OCI-LY3 (cell line): ENCODE measurements at regions not wholly inside any gene's neighbourhood (a gene's known extent, or its start where the extent isn't known, plus 50 kb on each side); places are given as distances from the start of the nearest gene placed in this dataset.

Source experiments
- H2AFZ ChIP-seq: fragments of 200-600, 300-600 bp; shearing (Covaris generic); 2 replicates; pipeline ENCODE4 v1.6.0; 2014; ENCODE audit warnings: antibody characterized with exemption, low read depth, low read length
- H3K27ac ChIP-seq: fragments of 200-600, 300-600 bp; sonication (generic); 2 replicates; pipeline ENCODE4 v1.5.1; 2014; ENCODE audit warnings: mild to moderate bottlenecking, low read length, moderate library complexity, mixed read lengths
- H3K27me3 ChIP-seq: fragments of 200-600, 300-600 bp; sonication (generic); 2 replicates; pipeline ENCODE4 v1.6.1; 2014; ENCODE audit warnings: low read depth, low read length, mixed read lengths
- H3K36me3 ChIP-seq: fragments of 200-600, 300-600 bp; sonication (generic); replicated peaks from 2 replicates; pipeline ENCODE3; 2014; ENCODE audit warnings: low read depth, low read length, mixed read lengths
- H3K4me1 ChIP-seq: fragments of 300-600, 200-600 bp; sonication (generic); 2 replicates; pipeline ENCODE4 v1.6.1; 2014; ENCODE audit warnings: low read length, mixed read lengths
- H3K4me2 ChIP-seq: fragments of 200-600, 300-600 bp; sonication (generic); 2 replicates; pipeline ENCODE4 v1.6.1; 2014; ENCODE audit warnings: low read length, mixed read lengths
- H3K4me3 ChIP-seq: fragments of 300-600, 200-600 bp; sonication (generic); 2 replicates; pipeline ENCODE4 v1.5.1; 2014; ENCODE audit warnings: antibody characterized with exemption, mild to moderate bottlenecking, low read length, moderate library complexity
- H3K79me2 ChIP-seq: fragments of 300-600, 200-600 bp; shearing (Covaris generic); 2 replicates; pipeline ENCODE4 v1.6.1; 2014; ENCODE audit warnings: mild to moderate bottlenecking, low read length, mixed read lengths
- H3K9ac ChIP-seq: fragments of 300-600, 200-600 bp; shearing (Covaris generic); 2 replicates; pipeline ENCODE4 v1.6.0; 2014; ENCODE audit warnings: mild to moderate bottlenecking, low read length, moderate library complexity
- H3K9me3 ChIP-seq: fragments of 200-600, 300-600 bp; shearing (Covaris generic); 2 replicates; pipeline ENCODE4 v1.6.1; 2014; ENCODE audit warnings: low read length, mixed read lengths; ENCODE audit not compliant: insufficient read depth
- H4K20me1 ChIP-seq: fragments of 200-600, 300-600 bp; sonication (generic); 2 replicates; pipeline ENCODE4 v1.6.1; 2016; ENCODE audit warnings: low read length, mixed read lengths; ENCODE audit not compliant: insufficient read depth
- EZH2phosphoT487 ChIP-seq: fragments of 200-600 bp; shearing (Covaris generic); IDR thresholded peaks from 2 replicates; pipeline ENCODE4 v1.6.1; 2018; ENCODE audit warnings: antibody characterized with exemption, mixed run types, low read depth
- TF ChIP-seq, protein P1 (sequence below): fragments of 200-600, 300-600 bp; sonication (generic); IDR thresholded peaks from 2 replicates; pipeline ENCODE4 v1.5.1; 2014; ENCODE audit warnings: antibody characterized with exemption, low read length, low read depth

DNA sequence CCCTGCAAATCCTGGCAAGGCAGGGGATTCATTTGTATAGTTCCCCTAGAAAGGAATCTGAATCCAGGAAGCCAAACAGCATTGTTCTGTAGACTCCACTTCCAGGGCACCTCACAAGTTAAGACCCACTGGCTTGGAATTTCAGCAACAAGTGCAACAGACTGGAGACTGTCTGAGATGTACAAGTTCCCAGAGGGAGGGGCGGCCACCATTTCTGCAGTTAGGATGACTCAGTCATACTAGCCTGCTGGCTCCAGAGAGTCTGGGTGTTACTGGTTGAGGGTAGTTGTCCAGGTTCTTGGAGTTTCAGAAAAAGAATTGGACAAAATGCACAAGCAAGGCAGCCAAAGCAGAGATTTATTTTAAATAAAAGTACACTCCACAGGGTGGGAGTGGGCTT lies 384.2 kb downstream of the DSC3 start:
- H3K4me1 ChIP-seq = no peaks in the 10 kb centered on the region
- no peak overlapping the region for H3K4me2 ChIP-seq
- H3K79me2 ChIP-seq = no peaks in the 10 kb centered on the region
- no peaks in the 10 kb centered on the region for H3K27me3 ChIP-seq
- no peak for TF ChIP-seq EZH2phosphoT487
- TF ChIP-seq, protein P1, sequence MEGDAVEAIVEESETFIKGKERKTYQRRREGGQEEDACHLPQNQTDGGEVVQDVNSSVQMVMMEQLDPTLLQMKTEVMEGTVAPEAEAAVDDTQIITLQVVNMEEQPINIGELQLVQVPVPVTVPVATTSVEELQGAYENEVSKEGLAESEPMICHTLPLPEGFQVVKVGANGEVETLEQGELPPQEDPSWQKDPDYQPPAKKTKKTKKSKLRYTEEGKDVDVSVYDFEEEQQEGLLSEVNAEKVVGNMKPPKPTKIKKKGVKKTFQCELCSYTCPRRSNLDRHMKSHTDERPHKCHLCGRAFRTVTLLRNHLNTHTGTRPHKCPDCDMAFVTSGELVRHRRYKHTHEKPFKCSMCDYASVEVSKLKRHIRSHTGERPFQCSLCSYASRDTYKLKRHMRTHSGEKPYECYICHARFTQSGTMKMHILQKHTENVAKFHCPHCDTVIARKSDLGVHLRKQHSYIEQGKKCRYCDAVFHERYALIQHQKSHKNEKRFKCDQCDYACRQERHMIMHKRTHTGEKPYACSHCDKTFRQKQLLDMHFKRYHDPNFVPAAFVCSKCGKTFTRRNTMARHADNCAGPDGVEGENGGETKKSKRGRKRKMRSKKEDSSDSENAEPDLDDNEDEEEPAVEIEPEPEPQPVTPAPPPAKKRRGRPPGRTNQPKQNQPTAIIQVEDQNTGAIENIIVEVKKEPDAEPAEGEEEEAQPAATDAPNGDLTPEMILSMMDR = no peak
- no peak overlapping the region for H3K27ac ChIP-seq
- no peaks in the 10 kb centered on the region for H3K9me3 ChIP-seq
- no peak overlapping the region for H3K9ac ChIP-seq
- no peak overlapping the region for H3K4me3 ChIP-seq
- H2AFZ ChIP-seq = no peak overlapping the region
- H3K36me3 ChIP-seq = no peaks in the 10 kb centered on the region
- no peaks in the 10 kb centered on the region for H4K20me1 ChIP-seq

GRCh38 chr18:30652387-30652786 lies 390.2 kb downstream of the DSC3 start:
- no peak overlapping the region for H3K9ac ChIP-seq
- no peaks in the 10 kb centered on the region for H3K79me2 ChIP-seq
- no peaks in the 10 kb centered on the region for H4K20me1 ChIP-seq
- H2AFZ ChIP-seq = no peak overlapping the region
- no peaks in the 10 kb centered on the region for H3K9me3 ChIP-seq
- TF ChIP-seq, protein P1 = no peak
- TF ChIP-seq EZH2phosphoT487 = no peak
- H3K4me3 ChIP-seq = no peak overlapping the region
- H3K27me3 ChIP-seq = no peaks in the 10 kb centered on the region
- H3K4me2 ChIP-seq = no peak overlapping the region
- H3K4me1 ChIP-seq = no peaks in the 10 kb centered on the region
- H3K27ac ChIP-seq = no peak overlapping the region
- H3K36me3 ChIP-seq = no peaks in the 10 kb centered on the region

- H3K36me3 ChIP-seq = no peaks in the 10 kb centered on the region
- H3K4me2 ChIP-seq = no peak overlapping the region
- H3K79me2 ChIP-seq = no peaks in the 10 kb centered on the region
- no peak overlapping the region for H2AFZ ChIP-seq
- H3K27me3 ChIP-seq = no peaks in the 10 kb centered on the region
- H3K9me3 ChIP-seq = no peaks in the 10 kb centered on the region
- no peak for TF ChIP-seq EZH2phosphoT487
- TF ChIP-seq, protein P1 = no peak
- no peak overlapping the region for H3K9ac ChIP-seq
- H3K4me3 ChIP-seq = no peak overlapping the region
- H4K20me1 ChIP-seq = no peaks in the 10 kb centered on the region
- H3K4me1 ChIP-seq = no peaks in the 10 kb centered on the region
- H3K27ac ChIP-seq = no peak overlapping the region
Observed at GRCh38 chr18:30650499-30650898, 392.0 kb downstream of the DSC3 start.

DNA sequence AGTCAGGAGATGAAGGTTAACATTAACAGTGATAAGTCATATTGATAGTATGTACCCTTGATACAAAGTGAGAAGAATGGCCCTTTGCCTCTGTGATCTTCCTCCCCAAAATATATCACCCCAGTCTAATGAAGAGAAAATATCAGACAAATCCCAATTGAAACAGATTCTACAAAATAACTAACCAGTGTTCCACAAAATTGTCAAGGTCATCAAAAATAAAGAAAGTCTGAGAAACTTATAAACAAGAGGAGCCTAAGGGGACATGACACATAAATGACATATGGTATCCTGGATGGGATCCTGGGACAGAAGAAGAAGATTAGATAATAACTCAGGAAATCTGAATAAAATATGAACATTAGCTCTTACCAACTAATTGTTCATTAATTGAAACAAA lies 398.4 kb downstream of the DSC3 start:
- Histone ChIP-seq H3K27me3 (no peaks in the 10 kb centered on the region), H3K79me2 (no peaks in the 10 kb centered on the region), H3K36me3 (no peaks in the 10 kb centered on the region), H2AFZ (no peak overlapping the region), H3K4me3 (no peak overlapping the region), H3K9me3 (no peaks in the 10 kb centered on the region), H3K4me2 (no peak overlapping the region), H3K27ac (no peak overlapping the region), H3K4me1 (no peaks in the 10 kb centered on the region), H3K9ac (no peak overlapping the region), H4K20me1 (no peaks in the 10 kb centered on the region)
- no peak for TF ChIP-seq EZH2phosphoT487
- TF ChIP-seq, protein P1 = no peak
